Mesenchymal stem cell (in vitro differentiated cells and primary cell): ENCODE measurements at regions not wholly inside any gene's neighbourhood (a gene's known extent, or its start where the extent isn't known, plus 50 kb on each side); places are given as distances from the start of the nearest gene placed in this dataset.

Experiments
- DNase-seq: peaks from one replicate; pipeline ENCODE4 v3.0.0-alpha.2; 2013
- H2AFZ ChIP-seq: one replicate; pipeline ENCODE4 v1.6.1; 2013; ENCODE audit warnings: low read depth, mild to moderate bottlenecking, control low read depth, inconsistent platforms, low read length, moderate library complexity
- H2AK5ac ChIP-seq: 2 replicates; pipeline ENCODE4 v1.6.1; 2013; ENCODE audit warnings: low read length, moderate library complexity, mild to moderate bottlenecking, inconsistent platforms; ENCODE audit not compliant: severe bottlenecking
- H2BK120ac ChIP-seq: one replicate; pipeline ENCODE4 v1.6.1; 2013; ENCODE audit warnings: low read depth, mild to moderate bottlenecking, inconsistent platforms, low read length, moderate library complexity
- H2BK12ac ChIP-seq, 2 experiments: one replicate each; pipeline ENCODE4 v1.6.1; 2013; ENCODE audit warnings: inconsistent platforms in 2 of 2, low read length in 2 of 2, mild to moderate bottlenecking in 2 of 2, moderate library complexity in 2 of 2, control low read depth in 1 of 2
- H2BK15ac ChIP-seq: one replicate; pipeline ENCODE4 v1.6.1; 2013; ENCODE audit warnings: mild to moderate bottlenecking, low read depth, inconsistent platforms; ENCODE audit not compliant: poor library complexity, severe bottlenecking
- H2BK5ac ChIP-seq: 2 replicates; pipeline ENCODE4 v1.6.1; 2013; ENCODE audit warnings: low read depth, mild to moderate bottlenecking, low read length, control low read depth, inconsistent platforms; ENCODE audit not compliant: poor library complexity, severe bottlenecking
- H3K14ac ChIP-seq, 2 experiments: one replicate each; pipeline ENCODE4 v1.6.1; 2013; ENCODE audit warnings: inconsistent platforms in 2 of 2, low read length in 2 of 2, control low read depth in 1 of 2, mild to moderate bottlenecking in 1 of 2, moderate library complexity in 1 of 2
- H3K18ac ChIP-seq, 2 experiments: one replicate each; pipeline ENCODE4 v1.6.1; 2013; ENCODE audit warnings: inconsistent platforms in 2 of 2, low read length in 2 of 2, control low read depth in 1 of 2, low read depth in 1 of 2, mild to moderate bottlenecking in 1 of 2
- H3K23ac ChIP-seq, 2 experiments: one replicate each; pipeline ENCODE4 v1.6.1; 2013; ENCODE audit warnings: inconsistent platforms in 2 of 2, low read length in 2 of 2, mild to moderate bottlenecking in 2 of 2, moderate library complexity in 2 of 2, control low read depth in 1 of 2
- H3K27ac ChIP-seq: 2 replicates; pipeline ENCODE4 v1.5.1; 2013; ENCODE audit warnings: mild to moderate bottlenecking, moderate library complexity, low read length, control low read depth, inconsistent platforms; ENCODE audit not compliant: poor library complexity, severe bottlenecking
- H3K27me3 ChIP-seq, 2 experiments: 2 replicates each; pipeline versions ENCODE4 v1.6.1 to v1.7.0; 2013; ENCODE audit warnings: low read length in 2 of 2, mild to moderate bottlenecking in 2 of 2, moderate library complexity in 2 of 2, control low read depth in 1 of 2, inconsistent platforms in 1 of 2; ENCODE audit not compliant: control insufficient read depth in 1 of 2, insufficient read depth in 1 of 2
- H3K36me3 ChIP-seq, 2 experiments: 2 replicates each; pipeline versions ENCODE4 v1.6.1 to v1.7.0; 2013; ENCODE audit warnings: low read length in 2 of 2, control low read depth in 1 of 2, inconsistent platforms in 1 of 2, low read depth in 1 of 2, mild to moderate bottlenecking in 1 of 2; ENCODE audit not compliant: insufficient read depth in 2 of 2, control insufficient read depth in 1 of 2
- H3K4ac ChIP-seq, 2 experiments: one replicate each; pipeline ENCODE4 v1.6.1; 2013; ENCODE audit warnings: inconsistent platforms in 2 of 2, low read length in 2 of 2, mild to moderate bottlenecking in 2 of 2, moderate library complexity in 2 of 2, control low read depth in 1 of 2, low read depth in 1 of 2
- H3K4me1 ChIP-seq: 2 replicates; pipeline ENCODE4 v1.6.1; 2013; ENCODE audit warnings: low read depth, low read length, control low read depth; ENCODE audit not compliant: control insufficient read depth, insufficient read depth
- H3K4me2 ChIP-seq: 2 replicates; pipeline ENCODE4 v1.6.1; 2013; ENCODE audit warnings: low read length, mild to moderate bottlenecking, inconsistent platforms; ENCODE audit not compliant: poor library complexity, severe bottlenecking
- H3K4me3 ChIP-seq, 2 experiments: 2 replicates each; pipeline versions ENCODE4 v1.5.1 to v1.7.0; 2013; ENCODE audit warnings: low read length in 2 of 2, mild to moderate bottlenecking in 2 of 2, control low read depth in 1 of 2, low read depth in 1 of 2; ENCODE audit not compliant: insufficient read depth in 1 of 2
- H3K79me1 ChIP-seq: replicated peaks from 2 replicates; pipeline ENCODE4 v1.6.1; 2013; ENCODE audit warnings: mild to moderate bottlenecking, control low read depth, low read length, inconsistent platforms; ENCODE audit not compliant: poor library complexity, severe bottlenecking
- H3K9ac ChIP-seq: 2 replicates; pipeline ENCODE4 v1.7.0; 2013; ENCODE audit warnings: mild to moderate bottlenecking, low read length, moderate library complexity
- H3K9me3 ChIP-seq: 2 replicates; pipeline ENCODE4 v1.7.0; 2013; ENCODE audit warnings: mild to moderate bottlenecking, low read length; ENCODE audit not compliant: control insufficient read depth
- H4K8ac ChIP-seq: one replicate; pipeline ENCODE4 v1.6.1; 2013; ENCODE audit warnings: inconsistent platforms, mild to moderate bottlenecking, low read length, moderate library complexity
- H4K91ac ChIP-seq: one replicate; pipeline ENCODE4 v1.6.1; 2013; ENCODE audit warnings: mild to moderate bottlenecking, low read length, inconsistent platforms
- WGBS: methylation state at CpG from one replicate; pipeline ENCODE4 v1.1.7; 2013; ENCODE audit warnings: mixed read lengths; 5-methylcytosine and 5-hydroxymethylcytosine counted together

GRCh38 chr4:13977746-13978145 lies 350.2 kb upstream of the BOD1L1 start:
- Histone ChIP-seq H3K18ac (no peak overlapping the region), H3K4me2 (no peak overlapping the region), H3K79me1 (no peaks in the 10 kb centered on the region), H3K23ac (no peak overlapping the region), H2BK120ac (no peak overlapping the region), H2AFZ (no peak overlapping the region), H2AK5ac (no peak overlapping the region), H3K27me3 (no peaks in the 10 kb centered on the region), H3K9me3 (no peaks in the 10 kb centered on the region), H3K4me3 (no peak overlapping the region), H2BK15ac (no peak overlapping the region), H2BK5ac (no peak overlapping the region), H3K14ac (no peak overlapping the region), H4K91ac (no peak overlapping the region), H3K36me3 (no peaks in the 10 kb centered on the region), H3K4me1 (peaks cover 5% of the 10 kb centered on the region), H4K8ac (no peak overlapping the region), H3K27ac (no peak overlapping the region), H2BK12ac (no peak overlapping the region), H3K4ac (no peak overlapping the region), H3K9ac (no peak overlapping the region)
- WGBS = 93% methylated on average over 4 of the region's 5 CpGs
- DNase-seq = no peak

- Histone ChIP-seq H2AK5ac (peak overlapping the region; percentile 46), H3K9me3 (no peaks in the 10 kb centered on the region), H3K4ac (peak overlapping the region in 1 of 2 experiments; percentile 1), H3K4me2 (peak overlapping the region; percentile 18), H3K4me3 (no peak overlapping the region), H2AFZ (no peak overlapping the region), H3K4me1 (peaks cover 5% of the 10 kb centered on the region), H4K8ac (peak overlapping the region; percentile 27), H2BK15ac (no peak overlapping the region), H2BK5ac (peak overlapping the region; percentile 84), H3K27ac (peak overlapping the region; percentile 83), H3K14ac (no peak overlapping the region), H3K79me1 (no peaks in the 10 kb centered on the region), H3K9ac (peak overlapping the region; percentile 20), H3K36me3 (no peaks in the 10 kb centered on the region), H2BK12ac (peak overlapping the region; percentile 7 to 59), H4K91ac (no peak overlapping the region), H2BK120ac (no peak overlapping the region), H3K23ac (no peak overlapping the region), H3K18ac (peak overlapping the region in 1 of 2 experiments; percentile 63), H3K27me3 (no peaks in the 10 kb centered on the region)
- peak; percentile 87 for DNase-seq
- 75% methylated on average over 6 of the region's 8 CpGs for WGBS
These were observed 353.1 kb upstream of the BOD1L1 start for GRCh38 chr4:13980317-13981310.

GRCh38 chr4:13981499-13981898 lies 354.0 kb upstream of the BOD1L1 start:
- H2BK12ac ChIP-seq = no peak overlapping the region
- H3K23ac ChIP-seq = no peak overlapping the region
- H4K91ac ChIP-seq = no peak overlapping the region
- H2AK5ac ChIP-seq = peak overlapping the region; percentile 46
- no peak overlapping the region for H3K4ac ChIP-seq
- H3K4me1 ChIP-seq = peaks cover 5% of the 10 kb centered on the region
- no peak overlapping the region for H2AFZ ChIP-seq
- H2BK120ac ChIP-seq = no peak overlapping the region
- no peak overlapping the region for H3K9ac ChIP-seq
- no peak overlapping the region for H3K27ac ChIP-seq
- no peak overlapping the region for H3K14ac ChIP-seq
- no peak overlapping the region for H4K8ac ChIP-seq
- H3K4me3 ChIP-seq = no peak overlapping the region
- no peaks in the 10 kb centered on the region for H3K9me3 ChIP-seq
- 88% methylated on average over 8 of the region's 8 CpGs for WGBS
- no peak overlapping the region for H2BK15ac ChIP-seq
- H2BK5ac ChIP-seq = no peak overlapping the region
- H3K79me1 ChIP-seq = no peaks in the 10 kb centered on the region
- H3K18ac ChIP-seq = no peak overlapping the region
- no peak for DNase-seq
- H3K36me3 ChIP-seq = no peaks in the 10 kb centered on the region
- no peak overlapping the region for H3K4me2 ChIP-seq
- no peaks in the 10 kb centered on the region for H3K27me3 ChIP-seq

GRCh38 chr4:13982010-13982409 lies 354.5 kb upstream of the BOD1L1 start:
- Histone ChIP-seq H3K4me1 (peaks cover 5% of the 10 kb centered on the region), H3K9me3 (no peaks in the 10 kb centered on the region), H4K91ac (no peak overlapping the region), H2BK12ac (no peak overlapping the region), H2AK5ac (peak overlapping the region; percentile 38), H3K9ac (no peak overlapping the region), H2AFZ (no peak overlapping the region), H2BK5ac (no peak overlapping the region), H3K27me3 (no peaks in the 10 kb centered on the region), H3K18ac (no peak overlapping the region), H2BK15ac (no peak overlapping the region), H3K79me1 (no peaks in the 10 kb centered on the region), H2BK120ac (no peak overlapping the region), H3K14ac (no peak overlapping the region), H3K4me2 (no peak overlapping the region), H3K4me3 (no peak overlapping the region), H3K23ac (no peak overlapping the region), H3K4ac (no peak overlapping the region), H3K27ac (no peak overlapping the region), H4K8ac (no peak overlapping the region), H3K36me3 (no peaks in the 10 kb centered on the region)
- 77% methylated on average over 5 of the region's 5 CpGs for WGBS
- no peak for DNase-seq
